ENCODE measurements at regions not wholly inside any gene's neighbourhood (a gene's known extent, or its start where the extent isn't known, plus 50 kb on each side); places are given as distances from the start of the nearest gene placed in this dataset.
"Not testable (repeated sequence)": the region's sequence is repeated elsewhere in the genome, so short reads cannot be mapped to it uniquely, and the experiment has no call there.

DNA sequence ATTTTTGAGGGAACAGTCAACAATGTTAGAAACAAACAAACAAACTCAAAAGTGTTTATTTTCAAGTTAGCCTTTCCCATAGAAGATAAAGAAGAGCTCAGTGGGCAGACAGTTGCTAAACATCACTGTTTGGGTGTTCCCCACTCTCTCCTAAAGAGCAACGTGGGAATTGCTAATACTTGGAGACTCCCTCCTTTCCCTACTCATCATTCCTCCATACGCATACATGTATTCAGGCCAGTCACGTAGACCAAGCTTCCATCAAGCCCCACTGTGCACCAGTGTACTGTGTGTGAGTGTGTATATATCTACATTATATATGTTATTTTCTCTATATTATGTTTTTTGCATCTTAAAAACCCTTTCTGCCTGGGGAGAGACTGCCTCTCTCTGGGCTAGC, 115.0 kb upstream of the EGFLAM start:
- DNase-seq: no peak

DNA sequence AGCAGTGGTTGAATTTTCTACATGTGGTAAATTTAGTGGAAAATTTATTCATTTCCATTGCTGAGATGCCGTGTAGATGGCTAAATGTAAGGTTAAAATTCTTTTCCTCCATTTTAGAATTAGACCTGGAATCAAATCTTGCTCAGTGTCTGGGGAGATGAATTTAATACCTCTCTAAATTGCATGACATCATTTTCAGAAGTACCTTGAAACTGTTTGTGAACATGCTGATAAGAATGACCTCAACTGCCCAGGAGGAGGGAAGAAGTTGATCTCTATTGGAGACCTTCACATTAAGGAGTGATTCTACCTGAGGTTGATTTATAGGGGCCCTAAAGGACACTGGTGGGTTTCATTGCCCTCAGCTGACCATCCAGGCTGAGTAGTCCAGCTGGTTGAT, 116.7 kb upstream of the EGFLAM start:
- DNase-seq: no peak

DNA sequence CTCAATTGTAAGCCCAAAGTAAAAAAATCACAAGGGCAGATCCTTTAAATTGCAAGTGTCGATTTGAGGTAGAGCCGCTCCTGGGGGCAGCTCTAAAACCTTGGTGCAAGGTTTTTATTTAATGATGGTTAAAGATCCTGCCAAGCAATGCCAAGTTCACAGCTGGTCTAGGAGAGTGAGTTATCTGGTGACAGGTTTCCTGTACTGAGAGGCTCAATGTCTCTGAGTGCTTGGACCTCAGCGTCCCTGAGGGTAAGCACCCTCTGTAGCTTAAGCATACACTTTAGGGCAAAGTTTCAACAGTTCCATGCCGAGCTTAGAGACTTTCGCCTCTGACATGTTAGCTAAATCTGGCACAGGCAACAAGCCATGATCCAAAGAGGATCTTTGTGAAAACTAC, 119.8 kb upstream of the EGFLAM start:
- DNase-seq: no peak

GRCh38 chr5:38135486-38136039, 122.8 kb upstream of the EGFLAM start:
- no peak for DNase-seq

DNA sequence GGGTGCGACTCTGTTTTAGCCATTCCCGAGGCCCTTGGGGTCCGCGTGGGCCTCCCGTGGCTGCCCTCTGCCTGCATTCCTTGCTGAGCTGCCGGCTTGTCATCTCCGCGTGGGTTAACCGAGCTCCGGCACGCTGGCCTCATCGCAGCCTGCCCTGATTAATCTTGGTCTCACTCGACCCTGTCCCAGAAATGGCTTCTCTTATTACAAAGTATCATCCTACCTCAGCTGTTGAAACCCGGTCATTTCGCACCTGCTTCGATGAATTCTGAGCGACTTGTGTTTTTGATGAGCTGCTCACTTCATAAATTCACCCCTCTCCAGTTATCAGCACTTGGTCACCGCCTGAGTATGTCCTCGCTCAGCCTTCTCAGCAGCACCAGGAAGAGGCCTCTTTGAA, 123.5 kb upstream of the EGFLAM start:
- DNase-seq: no peak

- DNase-seq: not testable (repeated sequence)
Observed at GRCh38 chr5:38134294-38134693, 124.1 kb upstream of the EGFLAM start.

DNA sequence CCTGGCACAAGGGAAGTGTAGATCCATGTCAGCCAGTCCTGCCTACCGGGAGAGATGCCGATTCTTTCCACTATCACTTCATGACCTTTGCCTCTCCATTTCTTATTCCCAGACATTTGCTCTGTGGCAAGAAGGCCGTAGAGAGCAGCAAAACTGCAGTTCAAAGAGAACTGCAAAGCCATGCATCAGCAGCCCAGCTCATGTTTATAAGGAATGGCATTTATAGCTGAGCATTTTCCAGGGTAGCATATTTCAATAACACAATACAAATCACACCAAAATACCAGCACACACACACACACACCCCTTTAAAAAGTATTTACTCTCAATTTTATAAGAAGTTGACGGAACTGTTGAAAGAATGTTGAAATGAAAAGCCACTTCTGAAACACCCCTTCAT, 126.7 kb upstream of the EGFLAM start:
- no peak for DNase-seq

DNA sequence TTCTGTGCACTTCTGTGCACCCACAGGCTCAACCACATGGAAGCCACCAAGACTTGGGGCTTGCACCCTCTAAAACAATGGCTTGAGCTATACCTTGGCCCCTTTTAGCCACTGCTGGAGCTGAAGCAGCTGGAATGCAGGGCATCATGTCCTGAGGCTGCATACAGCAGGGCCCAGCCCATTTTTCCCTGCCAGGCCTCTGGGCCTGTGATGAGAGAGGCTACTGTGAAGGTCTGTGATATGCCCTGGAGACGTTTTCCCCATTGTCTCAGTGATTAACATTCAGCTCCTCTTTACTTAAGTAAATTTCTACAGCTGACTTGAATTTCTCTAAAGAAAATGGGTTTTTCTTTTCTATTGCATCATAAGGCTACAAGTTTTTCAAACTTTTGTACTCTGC, 134.0 kb upstream of the EGFLAM start:
- DNase-seq: no peak

GRCh38 chr5:38121420-38121819, 136.9 kb upstream of the EGFLAM start:
- DNase-seq: no peak

GRCh38 chr5:38119836-38120235, 138.5 kb upstream of the EGFLAM start:
- no peak for DNase-seq

DNA sequence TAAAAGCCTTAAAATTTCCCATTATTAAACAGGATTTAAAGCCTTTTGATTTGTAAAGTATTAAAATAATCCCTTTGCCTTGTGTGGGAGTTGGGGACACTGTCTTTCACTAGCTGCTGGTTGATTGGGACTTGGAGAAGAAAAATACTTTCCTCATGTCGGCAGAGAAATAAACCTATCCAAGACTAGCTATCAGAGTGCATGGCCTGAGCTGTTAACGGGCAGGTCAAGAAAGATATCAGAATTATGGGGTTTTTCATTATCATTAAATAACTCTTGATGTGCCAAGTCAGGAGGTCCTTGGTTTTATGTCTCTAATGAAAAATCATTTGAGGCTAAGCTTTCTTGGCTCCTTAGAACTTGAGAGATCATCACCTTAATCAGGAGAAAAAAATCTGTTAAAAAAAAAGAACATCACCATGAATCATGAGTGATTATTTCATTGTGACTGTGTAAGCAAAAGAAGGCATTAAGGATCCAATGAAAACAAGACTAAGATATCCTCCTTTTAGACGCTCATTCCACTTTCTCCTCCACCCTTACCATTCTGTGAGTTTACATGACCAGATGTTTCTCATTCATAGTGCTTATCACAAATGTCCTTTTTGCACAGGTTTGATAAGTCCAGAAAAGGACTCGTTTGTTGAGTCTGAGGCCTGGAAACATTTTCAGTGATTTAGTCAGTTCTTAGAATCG, 140.4 kb upstream of the EGFLAM start:
- no peak for DNase-seq

DNA sequence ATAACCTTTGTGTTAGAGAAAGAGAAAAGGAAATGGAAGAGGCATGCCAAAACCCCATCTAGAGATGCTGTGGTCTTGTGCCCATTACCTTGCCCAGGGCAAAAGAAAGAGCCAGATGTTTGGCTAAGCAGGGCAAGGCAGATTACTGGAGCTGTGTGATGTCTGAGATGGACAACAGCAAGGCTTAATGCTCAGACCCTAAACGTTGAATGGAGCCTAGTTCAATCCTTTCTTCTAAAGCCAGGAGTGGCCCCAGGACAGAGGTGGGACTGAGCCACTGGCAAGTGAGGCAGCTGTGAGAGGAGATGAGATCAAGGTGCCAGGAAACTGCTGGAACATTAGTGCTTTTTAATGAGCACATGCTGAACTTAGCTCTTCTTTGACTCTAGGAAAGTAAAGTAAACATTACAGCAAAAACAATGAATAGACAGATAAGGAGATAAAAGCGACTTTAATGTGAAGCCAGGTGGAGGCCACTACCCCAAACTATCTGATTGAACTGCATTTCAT, 143.0 kb upstream of the EGFLAM start:
- no peak for DNase-seq

DNA sequence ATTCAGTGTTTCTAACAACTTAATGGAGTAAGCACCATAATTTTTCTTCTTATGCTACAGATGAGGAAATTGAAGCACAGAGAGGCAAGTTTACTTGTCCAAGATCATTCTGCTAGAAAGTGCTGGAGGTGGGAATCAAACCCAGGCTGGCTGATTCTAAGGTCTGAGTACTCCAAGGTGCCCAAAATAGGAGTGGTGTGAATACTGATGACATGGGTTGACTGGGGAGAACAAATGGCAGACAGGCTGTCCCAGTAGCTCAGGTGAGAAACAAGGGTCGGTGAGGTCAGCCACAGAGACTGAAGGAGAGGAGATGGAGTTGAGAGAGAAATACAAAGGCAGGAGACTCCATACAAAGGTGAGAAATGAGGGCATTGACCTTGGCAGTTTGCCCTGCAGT, 144.5 kb upstream of the EGFLAM start:
- no peak for DNase-seq

GRCh38 chr5:38113456-38113855, 144.9 kb upstream of the EGFLAM start:
- DNase-seq: no peak

DNA sequence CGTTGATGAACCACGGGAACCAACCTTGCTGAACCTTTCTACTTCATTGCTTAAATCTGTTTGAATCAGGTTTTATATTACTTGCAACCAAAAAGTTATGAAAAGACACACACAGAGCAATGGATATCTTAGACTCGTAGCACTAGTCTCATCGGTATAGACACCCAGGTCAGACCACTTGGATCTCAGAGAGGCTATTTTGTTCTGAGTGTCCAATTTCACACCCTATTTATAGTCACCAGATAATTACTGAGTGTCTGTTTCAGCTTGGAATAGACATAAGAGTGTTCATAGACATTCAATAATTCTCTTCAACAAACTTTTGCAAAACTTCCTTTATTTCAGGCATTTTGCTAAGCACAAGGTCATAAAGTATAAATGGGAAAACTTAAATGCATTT, 145.4 kb upstream of the EGFLAM start:
- DNase-seq: no peak

DNA sequence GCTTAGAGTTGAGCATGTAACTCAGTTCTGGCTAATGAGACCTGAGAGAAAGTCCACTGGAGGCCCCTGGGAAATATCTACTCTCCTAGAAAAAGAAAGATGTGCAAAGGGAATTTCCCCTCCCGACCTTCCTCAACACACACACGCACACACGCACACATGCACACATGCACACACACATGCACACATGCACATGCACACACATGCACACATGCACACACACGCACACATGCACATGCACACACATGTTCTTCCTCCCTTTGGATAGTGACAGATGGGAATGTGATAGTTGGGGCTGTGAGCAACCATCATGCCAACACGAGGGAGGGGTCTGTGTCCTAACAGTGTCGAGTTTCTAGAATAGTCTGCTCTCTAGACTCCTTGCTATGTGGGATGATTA, 148.2 kb upstream of the EGFLAM start:
- no peak for DNase-seq

- DNase-seq: no peak
Observed at GRCh38 chr5:38107096-38107495, 151.3 kb upstream of the EGFLAM start.

- no peak for DNase-seq
Observed at GRCh38 chr5:38105801-38106200, 152.6 kb upstream of the EGFLAM start.

DNA sequence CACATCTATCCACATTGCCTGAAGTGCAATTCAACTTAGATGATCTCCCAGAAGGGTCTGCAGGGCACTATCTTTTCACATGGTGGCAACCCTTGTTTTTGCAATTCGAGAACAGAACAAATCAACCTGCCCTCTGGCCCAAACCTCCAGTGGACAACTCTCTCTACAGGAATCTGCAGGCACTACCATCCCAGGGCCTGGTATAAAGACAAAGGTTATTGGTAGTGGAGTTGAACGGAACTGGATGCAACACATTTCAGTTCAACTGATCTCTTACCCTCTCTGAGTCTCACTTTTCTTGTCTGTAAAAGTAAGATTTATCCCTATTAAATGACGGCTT, 153.2 kb upstream of the EGFLAM start:
- no peak for DNase-seq

DNA sequence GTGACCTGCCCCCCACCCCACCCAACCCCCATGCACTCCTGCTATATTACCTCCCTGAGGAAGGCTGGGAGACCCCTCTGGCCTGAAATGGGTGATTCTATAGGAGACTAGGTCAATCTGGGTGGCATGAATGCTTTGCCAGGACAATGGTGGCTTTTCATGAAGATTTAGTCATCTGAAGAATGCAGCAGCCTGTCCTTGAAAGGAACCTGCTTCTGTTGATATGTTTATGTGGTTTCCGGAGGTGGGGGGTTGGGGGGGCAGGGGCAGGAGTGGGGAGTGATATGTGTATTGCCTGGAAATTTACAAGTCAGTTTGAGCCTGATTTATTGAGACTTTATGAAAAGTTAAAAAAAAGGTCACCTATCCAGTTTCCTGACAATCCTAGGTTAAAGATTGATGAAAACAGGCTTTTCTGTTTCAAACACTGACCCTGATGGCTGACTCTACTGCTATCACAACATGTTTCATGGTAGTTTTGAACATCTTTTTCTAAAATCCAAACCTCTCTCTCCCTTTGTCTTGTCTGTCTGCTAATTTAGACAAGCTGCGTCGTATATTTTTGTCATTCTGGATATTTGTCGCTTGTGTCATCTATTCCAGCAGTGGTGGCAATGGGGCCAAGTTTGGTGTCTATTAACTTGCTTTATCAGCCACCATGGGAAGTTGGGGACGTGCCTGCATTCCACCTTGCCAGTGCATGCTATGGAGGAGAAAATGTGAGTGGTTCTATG, 153.7 kb upstream of the EGFLAM start:
- DNase-seq: no peak

DNA sequence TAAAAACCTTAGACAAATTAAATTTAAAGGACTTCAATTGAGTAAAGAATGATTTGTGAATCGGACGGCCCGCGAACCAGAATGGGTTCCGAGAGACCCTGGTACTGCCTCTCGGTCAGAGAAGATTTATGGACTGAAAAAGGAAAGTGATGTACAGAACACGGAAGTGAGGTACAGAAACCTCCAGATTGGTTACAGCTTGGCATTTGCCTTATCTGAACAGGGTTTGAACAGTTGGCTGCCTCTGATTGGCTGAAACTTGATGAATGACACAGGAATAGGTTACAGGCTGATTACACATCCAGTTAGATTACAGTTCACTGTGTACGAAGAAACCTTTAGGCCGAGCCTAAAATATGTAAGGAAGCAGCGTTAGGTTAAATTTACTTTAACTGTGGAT, 156.5 kb upstream of the EGFLAM start:
- DNase-seq: no peak

DNA sequence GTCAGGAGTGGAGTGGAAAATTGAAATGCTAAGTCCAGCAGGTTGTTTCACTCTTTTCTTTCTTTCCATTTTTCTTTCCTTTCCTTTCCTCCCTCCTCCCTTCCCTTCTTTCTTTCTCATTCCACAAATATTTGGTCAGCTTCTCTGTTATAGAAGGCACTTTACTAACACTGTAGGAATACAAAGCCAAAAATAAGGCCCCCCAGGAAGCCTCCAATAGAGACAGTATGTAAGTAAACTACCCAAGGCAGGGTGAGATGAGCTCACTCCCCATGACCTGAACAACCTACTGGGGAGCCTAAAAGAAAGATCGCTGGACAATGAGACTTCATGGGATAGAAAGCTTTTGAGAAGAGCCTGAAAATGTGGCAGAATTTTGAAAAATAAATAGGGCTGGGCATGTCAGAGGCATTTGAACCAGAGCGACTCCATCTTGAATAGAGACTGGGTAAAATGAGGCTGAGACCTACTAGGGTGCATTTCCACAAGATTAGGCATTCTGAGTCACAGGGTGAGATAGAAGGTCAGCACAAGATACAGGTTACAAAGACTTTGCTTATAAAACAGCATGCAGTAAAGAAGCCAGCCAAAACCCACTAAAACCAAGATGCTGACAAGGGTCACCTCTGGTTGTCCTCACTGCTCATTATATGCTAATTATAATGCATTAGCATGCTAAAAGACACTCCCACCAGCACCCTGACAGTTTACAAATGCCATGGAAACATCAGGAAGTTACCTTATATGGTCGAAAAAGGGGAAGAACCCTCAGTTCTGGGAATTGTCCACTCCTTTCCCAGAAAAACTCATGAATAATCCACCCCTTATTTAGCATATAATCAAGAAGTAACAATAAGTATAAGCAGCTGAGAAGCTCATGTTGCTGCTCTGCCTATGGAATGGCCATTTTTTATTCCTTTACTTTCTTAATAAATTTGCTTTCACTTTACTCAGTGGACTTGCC, 158.9 kb upstream of the EGFLAM start:
- DNase-seq: no peak

DNA sequence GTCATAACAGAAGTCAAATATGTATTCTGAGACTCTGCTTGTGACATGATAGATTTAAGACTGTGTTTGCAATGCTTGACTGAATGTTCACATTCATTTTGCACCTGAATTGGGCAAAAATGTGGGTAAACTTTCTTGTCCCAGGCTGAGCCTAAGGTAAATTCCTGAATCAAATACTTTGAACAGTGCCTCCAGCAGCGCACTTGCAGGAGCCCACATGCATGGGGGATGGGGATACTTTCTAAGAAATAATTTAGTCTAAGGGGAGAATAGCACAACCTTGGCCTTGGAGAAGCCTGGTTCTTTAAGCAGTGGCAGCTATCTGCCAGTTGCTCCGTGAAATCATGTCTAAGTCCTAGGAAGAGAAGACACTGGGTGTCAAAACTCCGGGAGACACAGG, 163.5 kb upstream of the EGFLAM start:
- DNase-seq: no peak

Measured in MV-4-11 (cell line).